ENCODE measurements at regions not wholly inside any gene's neighbourhood (a gene's known extent, or its start where the extent isn't known, plus 50 kb on each side); places are given as distances from the start of the nearest gene placed in this dataset.

GRCh38 chr13:34004676-34005075, 186.7 kb downstream of the RFC3 start:
- no peak overlapping the region for H3K4me3 ChIP-seq (ENCODE audit: low read depth, low read length)
- no peak for TF ChIP-seq CTCF (IDR thresholded peaks at IDR 0.05; ENCODE audit: insufficient read depth, low read length)
- DNase-seq (ENCODE audit: low read depth): no peak

- TF ChIP-seq CTCF (IDR thresholded peaks at IDR 0.05; ENCODE audit: insufficient read depth, low read length): no peak
- DNase-seq (ENCODE audit: low read depth): no peak
Observed at GRCh38 chr13:34006011-34006410, 188.1 kb downstream of the RFC3 start.

GRCh38 chr13:34011552-34012085, 193.7 kb downstream of the RFC3 start:
- DNase-seq (ENCODE audit: low read depth): no peak
- no peak for TF ChIP-seq CTCF (IDR thresholded peaks at IDR 0.05; ENCODE audit: insufficient read depth, low read length)
- H3K4me3 ChIP-seq (ENCODE audit: low read depth, low read length): no peak overlapping the region

More at GRCh38 chr13:34006011-34006410, 188.1 kb downstream of the RFC3 start:
- no peak overlapping the region for H3K4me3 ChIP-seq (ENCODE audit: low read depth, low read length)

GRCh38 chr13:34012382-34012781, 194.4 kb downstream of the RFC3 start:
- H3K4me3 ChIP-seq (ENCODE audit: low read depth, low read length): no peak overlapping the region
- TF ChIP-seq CTCF (IDR thresholded peaks at IDR 0.05; ENCODE audit: insufficient read depth, low read length): no peak
- DNase-seq (ENCODE audit: low read depth): no peak

- H3K4me3 ChIP-seq (ENCODE audit: low read depth, low read length): no peak overlapping the region
- TF ChIP-seq CTCF (IDR thresholded peaks at IDR 0.05; ENCODE audit: insufficient read depth, low read length): no peak
- DNase-seq (ENCODE audit: low read depth): no peak
Observed at GRCh38 chr13:34013061-34013460, 195.1 kb downstream of the RFC3 start.

GRCh38 chr13:34017231-34017630, 199.3 kb downstream of the RFC3 start:
- no peak overlapping the region for H3K4me3 ChIP-seq (ENCODE audit: low read depth, low read length)
- TF ChIP-seq CTCF (IDR thresholded peaks at IDR 0.05; ENCODE audit: insufficient read depth, low read length): no peak
- no peak for DNase-seq (ENCODE audit: low read depth)

- DNase-seq (ENCODE audit: low read depth): no peak
- TF ChIP-seq CTCF (IDR thresholded peaks at IDR 0.05; ENCODE audit: insufficient read depth, low read length): no peak
- no peak overlapping the region for H3K4me3 ChIP-seq (ENCODE audit: low read depth, low read length)
Observed at GRCh38 chr13:34019870-34020269, 201.9 kb downstream of the RFC3 start.
